T-helper 22 cell (primary cell): ENCODE measurements at regions not wholly inside any gene's neighbourhood (a gene's known extent, or its start where the extent isn't known, plus 50 kb on each side); places are given as distances from the start of the nearest gene placed in this dataset.
"Not testable (repeated sequence)": the region's sequence is repeated elsewhere in the genome, so short reads cannot be mapped to it uniquely, and the experiment has no call there.

Experiments used
- DNase-seq: peaks from one replicate; pipeline ENCODE4 v3.0.0-alpha.2; 2020; ENCODE audit warnings: low read depth

- DNase-seq, result not testable (repeated sequence)
Observed at GRCh38 chr9:94191706-94192105, 67.4 kb upstream of the ZNF169 start.

GRCh38 chr9:94198414-94198813, 60.7 kb upstream of the ZNF169 start:
- DNase-seq, result no peak

GRCh38 chr9:94199776-94200175, 59.3 kb upstream of the ZNF169 start:
- DNase-seq, result no peak

- DNase-seq, result no peak
Observed at GRCh38 chr9:94204174-94204573, 54.9 kb upstream of the ZNF169 start.

- no peak for DNase-seq
Observed at GRCh38 chr9:94207781-94208180, 51.3 kb upstream of the ZNF169 start.
